Neural progenitor cell (in vitro differentiated cells): ENCODE measurements at regions not wholly inside any gene's neighbourhood (a gene's known extent, or its start where the extent isn't known, plus 50 kb on each side); places are given as distances from the start of the nearest gene placed in this dataset.

ENCODE experiments used
- DNase-seq: peaks from one replicate; pipeline ENCODE4 v3.0.0-alpha.2; 2016; ENCODE audit warnings: low spot score
- H2AFZ ChIP-seq: fragments of 200-600 bp; sonication (generic); replicated peaks from 2 replicates; pipeline ENCODE4 v1.6.1; 2016; ENCODE audit warnings: antibody characterized with exemption
- H3F3A ChIP-seq: fragments of 200-600 bp; sonication (generic); 2 replicates; pipeline ENCODE4 v1.6.1; 2016; ENCODE audit warnings: antibody characterized with exemption, low read depth
- H3K27ac ChIP-seq: fragments of 200-600 bp; sonication (generic); 2 replicates; pipeline ENCODE4 v1.5.1; 2016; ENCODE audit warnings: mild to moderate bottlenecking
- H3K27me3 ChIP-seq: fragments of 200-600 bp; sonication (generic); 2 replicates; pipeline ENCODE4 v1.6.1; 2016; ENCODE audit warnings: mild to moderate bottlenecking, moderate library complexity
- H3K36me3 ChIP-seq: fragments of 200-600 bp; sonication (generic); 2 replicates; pipeline ENCODE4 v1.5.1; 2016
- H3K4me1 ChIP-seq: fragments of 200-600 bp; sonication (generic); 2 replicates; pipeline ENCODE4 v1.6.1; 2016; ENCODE audit warnings: mixed run types
- H3K4me2 ChIP-seq: fragments of 200-600 bp; sonication (generic); 2 replicates; pipeline ENCODE4 v1.6.1; 2016
- H3K4me3 ChIP-seq: fragments of 200-600 bp; sonication (generic); 2 replicates; pipeline ENCODE4 v1.5.1; 2016
- H3K79me2 ChIP-seq: fragments of 200-600 bp; sonication (generic); 2 replicates; pipeline ENCODE4 v1.6.1; 2016; ENCODE audit warnings: low read depth
- H3K9ac ChIP-seq: fragments of 200-600 bp; sonication (generic); 2 replicates; pipeline ENCODE4 v1.6.1; 2016
- H3K9me3 ChIP-seq: fragments of 200-600 bp; sonication (generic); 2 replicates; pipeline ENCODE4 v1.5.1; 2016; ENCODE audit warnings: low read depth
- H4K20me1 ChIP-seq: fragments of 200-600 bp; sonication (generic); 2 replicates; pipeline ENCODE4 v1.6.1; 2016; ENCODE audit warnings: low read depth
- H3K27ac Mint-ChIP-seq: 3 replicates; pipeline ENCODE4 v1.8.0; 2021; ENCODE audit warnings: mixed read lengths
- H3K27me3 Mint-ChIP-seq: 2 replicates; pipeline ENCODE4 v1.8.0; 2022; ENCODE audit warnings: low read depth, mild to moderate bottlenecking, inconsistent platforms, moderate library complexity, mixed read lengths; ENCODE audit not compliant: insufficient read depth
- H3K36me3 Mint-ChIP-seq: 3 replicates; pipeline ENCODE4 v1.8.0; 2021; ENCODE audit warnings: mixed read lengths
- H3K4me1 Mint-ChIP-seq: 3 replicates; pipeline ENCODE4 v1.8.0; 2021; ENCODE audit warnings: mixed read lengths
- H3K4me3 Mint-ChIP-seq: 3 replicates; pipeline ENCODE4 v1.8.0; 2021; ENCODE audit warnings: mild to moderate bottlenecking, moderate library complexity, mixed read lengths
- H3K9me3 Mint-ChIP-seq: 3 replicates; pipeline ENCODE4 v1.8.0; 2020; ENCODE audit warnings: mixed read lengths
- EZH2 ChIP-seq: fragments of 200-600 bp; sonication (generic); IDR thresholded peaks from 2 replicates; pipeline ENCODE4 v1.6.1; 2017; ENCODE audit warnings: antibody characterized with exemption, mild to moderate bottlenecking, moderate library complexity
- EZH2phosphoT487 ChIP-seq: fragments of 200-600 bp; sonication (generic); IDR thresholded peaks from 2 replicates; pipeline ENCODE4 v1.6.1; 2017; ENCODE audit warnings: antibody characterized with exemption
- TF ChIP-seq, protein P1 (sequence below): fragments of 200-600 bp; sonication (generic); IDR thresholded peaks from 2 replicates; pipeline ENCODE4 v1.5.1; 2017; ENCODE audit warnings: antibody characterized with exemption, mild to moderate bottlenecking

DNA sequence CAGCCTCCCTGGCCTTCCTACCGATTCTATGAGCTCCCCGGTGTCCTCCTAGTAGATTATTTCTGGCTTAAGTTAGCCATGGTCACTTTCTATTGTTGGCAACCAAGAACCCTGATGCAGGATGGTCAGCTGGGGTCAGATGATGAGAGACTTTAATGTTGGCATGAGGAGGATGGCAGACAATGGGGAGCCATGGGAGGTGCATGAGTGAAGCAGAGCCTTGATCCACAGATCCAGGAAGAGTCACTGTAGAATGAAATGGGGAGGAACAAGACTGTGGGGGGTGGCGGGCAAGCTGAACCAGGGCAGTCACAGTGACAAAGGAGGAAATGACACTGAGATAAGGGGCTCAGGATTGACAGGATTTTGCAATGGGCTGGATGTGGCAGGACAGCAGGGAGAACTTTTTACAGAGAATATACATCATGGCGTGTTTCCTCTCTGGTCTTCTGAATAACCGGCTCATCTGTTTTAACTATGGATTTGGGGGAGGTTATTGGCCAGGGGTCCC is 60.9 kb downstream of the RPLP1 start:
- Mint-ChIP-seq H3K36me3 (no peaks in the 10 kb centered on the region), H3K27ac (no peak overlapping the region), H3K4me1 (peaks cover 18% of the 10 kb centered on the region), H3K4me3 (no peak overlapping the region), H3K9me3 (peaks cover 5% of the 10 kb centered on the region), H3K27me3 (peaks cover 14% of the 10 kb centered on the region)
- H3F3A ChIP-seq: no peaks in the 10 kb centered on the region
- no peak overlapping the region for H3K4me2 ChIP-seq
- H3K9me3 ChIP-seq: no peaks in the 10 kb centered on the region
- H3K27ac ChIP-seq: no peak overlapping the region
- no peaks in the 10 kb centered on the region for H3K36me3 ChIP-seq
- TF ChIP-seq EZH2: no peak
- TF ChIP-seq, protein P1, sequence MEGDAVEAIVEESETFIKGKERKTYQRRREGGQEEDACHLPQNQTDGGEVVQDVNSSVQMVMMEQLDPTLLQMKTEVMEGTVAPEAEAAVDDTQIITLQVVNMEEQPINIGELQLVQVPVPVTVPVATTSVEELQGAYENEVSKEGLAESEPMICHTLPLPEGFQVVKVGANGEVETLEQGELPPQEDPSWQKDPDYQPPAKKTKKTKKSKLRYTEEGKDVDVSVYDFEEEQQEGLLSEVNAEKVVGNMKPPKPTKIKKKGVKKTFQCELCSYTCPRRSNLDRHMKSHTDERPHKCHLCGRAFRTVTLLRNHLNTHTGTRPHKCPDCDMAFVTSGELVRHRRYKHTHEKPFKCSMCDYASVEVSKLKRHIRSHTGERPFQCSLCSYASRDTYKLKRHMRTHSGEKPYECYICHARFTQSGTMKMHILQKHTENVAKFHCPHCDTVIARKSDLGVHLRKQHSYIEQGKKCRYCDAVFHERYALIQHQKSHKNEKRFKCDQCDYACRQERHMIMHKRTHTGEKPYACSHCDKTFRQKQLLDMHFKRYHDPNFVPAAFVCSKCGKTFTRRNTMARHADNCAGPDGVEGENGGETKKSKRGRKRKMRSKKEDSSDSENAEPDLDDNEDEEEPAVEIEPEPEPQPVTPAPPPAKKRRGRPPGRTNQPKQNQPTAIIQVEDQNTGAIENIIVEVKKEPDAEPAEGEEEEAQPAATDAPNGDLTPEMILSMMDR: no peak
- no peak for TF ChIP-seq EZH2phosphoT487
- H3K4me1 ChIP-seq: peaks cover 6% of the 10 kb centered on the region
- H4K20me1 ChIP-seq: no peaks in the 10 kb centered on the region
- H3K27me3 ChIP-seq: no peaks in the 10 kb centered on the region
- DNase-seq: no peak
- H2AFZ ChIP-seq: no peak overlapping the region
- H3K9ac ChIP-seq: no peak overlapping the region
- no peaks in the 10 kb centered on the region for H3K79me2 ChIP-seq
- no peak overlapping the region for H3K4me3 ChIP-seq

DNA sequence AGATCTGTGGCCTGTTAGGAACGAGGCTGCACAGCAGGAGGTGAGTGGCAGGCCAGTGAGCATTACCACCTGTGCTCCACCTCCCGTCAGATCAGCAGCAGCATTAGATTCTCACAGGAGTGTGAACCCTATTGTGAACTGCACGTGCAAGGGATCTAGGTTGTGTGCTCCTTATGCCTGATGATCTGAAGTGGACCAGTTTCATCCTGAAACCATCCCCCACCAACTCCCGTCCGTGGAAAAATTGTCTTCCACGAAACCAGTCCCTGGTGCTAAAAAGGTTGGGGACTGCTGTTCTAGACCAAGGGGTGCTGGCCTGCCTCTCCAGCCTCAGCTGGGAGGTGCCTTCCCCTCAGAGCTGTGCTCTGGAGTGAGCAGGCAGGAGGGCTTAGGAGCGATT is 61.4 kb downstream of the RPLP1 start:
- Histone ChIP-seq H3K27ac (no peak overlapping the region), H4K20me1 (no peaks in the 10 kb centered on the region), H3K9me3 (no peaks in the 10 kb centered on the region), H3F3A (no peaks in the 10 kb centered on the region), H3K4me2 (no peak overlapping the region), H2AFZ (no peak overlapping the region), H3K27me3 (no peaks in the 10 kb centered on the region), H3K36me3 (no peaks in the 10 kb centered on the region), H3K4me3 (no peak overlapping the region), H3K9ac (no peak overlapping the region), H3K79me2 (no peaks in the 10 kb centered on the region), H3K4me1 (peaks cover 6% of the 10 kb centered on the region)
- TF ChIP-seq, protein P1: no peak
- no peak for TF ChIP-seq EZH2
- TF ChIP-seq EZH2phosphoT487: no peak
- DNase-seq: no peak
- Mint-ChIP-seq H3K27me3 (peaks cover 14% of the 10 kb centered on the region), H3K27ac (no peak overlapping the region), H3K4me1 (peaks cover 18% of the 10 kb centered on the region), H3K4me3 (no peak overlapping the region), H3K9me3 (peaks cover 5% of the 10 kb centered on the region), H3K36me3 (no peaks in the 10 kb centered on the region)

DNA sequence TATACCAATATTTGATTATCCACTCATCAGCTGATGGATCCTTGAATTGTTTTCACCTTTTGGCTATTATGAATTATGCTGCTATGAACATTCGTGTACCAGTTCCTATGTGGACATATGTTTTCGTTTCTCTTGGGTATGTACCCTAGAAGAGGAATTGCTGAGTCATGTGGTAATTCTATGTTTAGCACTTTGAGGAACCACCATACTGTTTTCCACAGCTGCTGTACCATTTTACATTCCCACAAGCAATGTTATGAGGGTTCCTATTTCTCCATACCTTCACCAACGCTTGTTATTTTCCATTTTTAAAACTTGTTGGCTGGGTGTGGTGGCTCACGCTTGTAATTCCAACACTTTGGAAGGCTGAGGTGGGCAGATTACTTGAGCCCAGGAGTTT is 62.9 kb downstream of the RPLP1 start:
- Mint-ChIP-seq H3K4me1 (peaks cover 18% of the 10 kb centered on the region), H3K9me3 (peaks cover 3% of the 10 kb centered on the region), H3K27me3 (peaks cover 14% of the 10 kb centered on the region), H3K4me3 (no peak overlapping the region), H3K36me3 (no peaks in the 10 kb centered on the region), H3K27ac (no peak overlapping the region)
- Histone ChIP-seq H3K4me3 (no peak overlapping the region), H3K36me3 (no peaks in the 10 kb centered on the region), H3F3A (no peaks in the 10 kb centered on the region), H3K4me2 (no peak overlapping the region), H3K27ac (no peak overlapping the region), H3K4me1 (peaks cover 6% of the 10 kb centered on the region), H3K79me2 (no peaks in the 10 kb centered on the region), H3K27me3 (no peaks in the 10 kb centered on the region), H2AFZ (no peak overlapping the region), H3K9me3 (no peaks in the 10 kb centered on the region), H3K9ac (no peak overlapping the region), H4K20me1 (no peaks in the 10 kb centered on the region)
- TF ChIP-seq EZH2phosphoT487 (no peak), EZH2 (no peak)
- TF ChIP-seq, protein P1: no peak
- DNase-seq: no peak
